HG03460 (cell line): ENCODE measurements at regions not wholly inside any gene's neighbourhood (a gene's known extent, or its start where the extent isn't known, plus 50 kb on each side); places are given as distances from the start of the nearest gene placed in this dataset.

Experiments used
- ATAC-seq: cut with Tn5 transposase; IDR thresholded peaks from one replicate; pipeline ENCODE4 v1.9.1; 2021; ENCODE audit not compliant: unreplicated experiment

GRCh38 chr10:128938558-128938957 lies 528.5 kb upstream of the MGMT start:
- ATAC-seq, result no peak

- no peak for ATAC-seq
Observed at GRCh38 chr10:128940081-128940480, 527.0 kb upstream of the MGMT start.

GRCh38 chr10:128943111-128943510 lies 523.9 kb upstream of the MGMT start:
- ATAC-seq, result no peak

GRCh38 chr10:128945398-128945797 lies 521.6 kb upstream of the MGMT start:
- no peak for ATAC-seq

- ATAC-seq, result no peak
Observed at GRCh38 chr10:128950159-128950915, 516.7 kb upstream of the MGMT start.

- no peak for ATAC-seq
Observed at GRCh38 chr10:128950916-128951275, 516.1 kb upstream of the MGMT start.

- no peak for ATAC-seq
Observed at GRCh38 chr10:128952856-128953255, 514.2 kb upstream of the MGMT start.

- ATAC-seq, result no peak
Observed at GRCh38 chr10:128956149-128956548, 510.9 kb upstream of the MGMT start.

GRCh38 chr10:128957221-128957620 lies 509.8 kb upstream of the MGMT start:
- ATAC-seq, result no peak

GRCh38 chr10:128958834-128959690 lies 508.0 kb upstream of the MGMT start:
- no peak for ATAC-seq

GRCh38 chr10:128959746-128960145 lies 507.3 kb upstream of the MGMT start:
- no peak for ATAC-seq

- ATAC-seq, result no peak
Observed at GRCh38 chr10:128960517-128960916, 506.5 kb upstream of the MGMT start.

GRCh38 chr10:128962182-128962581 lies 504.9 kb upstream of the MGMT start:
- ATAC-seq, result no peak

GRCh38 chr10:128963211-128964099 lies 503.6 kb upstream of the MGMT start:
- ATAC-seq, result no peak

GRCh38 chr10:128964100-128964403 lies 503.0 kb upstream of the MGMT start:
- no peak for ATAC-seq

- ATAC-seq, result no peak
Observed at GRCh38 chr10:128967980-128968756, 498.9 kb upstream of the MGMT start.

GRCh38 chr10:128969551-128969950 lies 497.5 kb upstream of the MGMT start:
- no peak for ATAC-seq

GRCh38 chr10:128971374-128972035 lies 495.5 kb upstream of the MGMT start:
- ATAC-seq, result no peak

- ATAC-seq, result no peak
Observed at GRCh38 chr10:128972036-128972405, 495.0 kb upstream of the MGMT start.

- ATAC-seq, result no peak
Observed at GRCh38 chr10:128973221-128973620, 493.8 kb upstream of the MGMT start.
